SIG-M5 treated with dmso at 0.1 percent for 504 hours (cell line): ENCODE measurements at regions not wholly inside any gene's neighbourhood (a gene's known extent, or its start where the extent isn't known, plus 50 kb on each side); places are given as distances from the start of the nearest gene placed in this dataset.

Experiments used
- DNase-seq: peaks from one replicate; lab custom pipeline; 2025; ENCODE audit not compliant: unreplicated experiment; lab: John Stamatoyannopoulos, UW

DNA sequence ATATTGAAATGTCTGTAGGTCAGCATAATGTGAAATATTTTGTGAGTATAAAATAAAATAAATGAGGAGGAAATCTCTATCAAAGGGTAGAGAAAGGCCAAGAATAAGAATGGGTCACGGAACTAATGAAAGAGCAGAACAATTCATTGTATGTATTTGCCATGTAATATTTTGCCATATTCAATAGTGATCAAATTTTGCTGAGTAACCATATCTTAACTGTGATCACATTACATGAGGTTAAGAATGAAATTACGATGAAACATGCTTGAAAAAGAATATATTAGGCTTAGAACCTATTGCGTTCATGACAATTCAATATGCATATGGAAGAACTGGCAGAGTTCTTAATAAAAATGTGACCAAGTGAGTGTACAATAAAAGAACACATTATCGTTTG is 437.2 kb upstream of the NRXN1 start:
- DNase-seq = no peak

DNA sequence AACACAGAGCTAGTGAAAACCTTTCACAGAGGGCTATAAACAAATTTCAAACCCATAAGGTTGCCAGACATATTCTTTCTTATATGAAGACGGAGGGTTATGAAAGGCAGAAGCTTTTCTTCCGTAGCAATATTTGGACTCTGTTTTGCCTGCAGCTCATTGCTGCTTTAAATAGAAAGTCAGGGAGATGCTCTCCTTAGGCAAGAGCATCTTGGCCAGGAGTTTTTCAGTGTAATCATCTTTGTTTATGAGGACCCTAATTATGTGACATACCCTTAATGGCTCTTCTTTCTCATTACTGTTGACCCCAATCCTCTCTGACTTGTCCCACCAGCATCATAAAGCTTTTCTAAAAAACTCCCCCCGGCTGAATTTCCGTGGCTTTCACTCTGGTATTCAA is 433.4 kb upstream of the NRXN1 start:
- DNase-seq = no peak

DNA sequence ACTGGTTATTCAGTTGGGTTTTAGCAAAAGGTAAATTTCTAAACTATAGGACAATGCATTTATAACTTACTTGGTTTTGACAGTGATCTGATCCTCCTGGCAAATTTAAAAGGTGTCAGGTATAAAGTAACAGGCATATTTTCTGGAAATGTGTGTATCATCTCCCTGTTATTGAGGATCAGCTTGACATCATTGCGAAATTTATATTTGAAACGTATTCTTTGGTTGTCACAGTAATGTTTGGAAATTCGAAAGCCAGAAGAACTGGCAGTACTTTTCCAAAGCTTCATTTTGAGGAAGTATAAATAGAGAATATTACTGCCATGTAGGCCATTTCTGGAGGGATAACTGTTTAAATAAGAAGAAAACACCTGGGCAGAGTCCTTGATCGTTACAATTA is 422.2 kb upstream of the NRXN1 start:
- DNase-seq = no peak

DNA sequence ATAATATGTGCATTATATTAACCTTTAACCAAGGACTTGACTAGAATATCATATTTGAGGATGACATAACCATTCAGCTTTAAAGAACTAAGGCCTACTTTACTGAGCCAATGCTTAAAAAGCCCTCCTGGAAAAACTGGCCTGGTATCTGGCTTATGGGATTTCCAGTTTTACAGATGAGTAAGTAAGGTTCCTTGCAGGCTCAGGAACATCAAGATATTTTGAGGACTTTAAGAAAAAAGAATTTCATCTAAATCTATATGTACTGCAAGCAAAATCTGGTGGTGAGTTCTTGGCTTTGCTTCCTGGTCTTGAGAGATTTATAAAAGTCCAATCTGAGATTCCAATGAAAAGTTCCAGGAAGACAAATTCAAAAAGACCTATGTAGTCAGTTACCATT is 417.0 kb upstream of the NRXN1 start:
- no peak for DNase-seq

DNA sequence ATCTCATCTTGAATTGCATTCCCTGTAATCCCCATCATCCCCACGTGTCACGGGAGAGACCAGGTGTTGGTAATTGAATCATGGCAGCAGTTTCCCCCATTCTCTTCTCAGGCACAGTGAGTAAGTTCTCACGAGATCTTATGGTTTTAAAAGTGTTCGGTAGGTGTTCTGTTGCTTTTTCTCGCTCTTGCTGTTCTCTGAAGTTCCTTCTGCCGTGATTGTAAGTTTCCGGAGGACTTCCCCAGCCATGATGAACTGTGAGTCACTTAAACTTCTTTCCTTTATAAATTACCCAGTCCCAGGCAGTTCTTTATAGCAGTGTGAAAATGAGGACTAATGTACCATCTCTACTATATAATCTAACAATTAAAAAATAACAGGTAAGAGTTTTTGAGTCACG is 409.9 kb upstream of the NRXN1 start:
- DNase-seq = no peak

DNA sequence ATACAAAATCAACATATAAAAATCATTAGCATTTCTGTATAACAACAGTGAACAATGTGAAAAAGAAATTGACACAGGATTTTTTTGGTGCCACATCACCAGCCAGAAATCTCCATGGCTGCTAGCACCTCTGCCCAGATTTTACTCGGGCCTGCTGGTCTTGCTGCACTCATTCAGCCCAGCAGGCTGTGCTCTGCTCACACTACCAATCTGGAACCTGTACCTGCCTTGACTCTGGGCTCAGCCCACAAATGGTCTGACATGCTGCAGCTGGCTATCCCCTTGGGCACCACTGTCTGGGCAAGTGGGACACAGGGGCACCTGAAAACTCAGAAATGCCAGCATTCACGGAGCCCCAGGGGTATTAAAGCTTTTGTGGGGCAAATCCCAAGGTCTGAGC is 392.5 kb upstream of the NRXN1 start:
- no peak for DNase-seq

DNA sequence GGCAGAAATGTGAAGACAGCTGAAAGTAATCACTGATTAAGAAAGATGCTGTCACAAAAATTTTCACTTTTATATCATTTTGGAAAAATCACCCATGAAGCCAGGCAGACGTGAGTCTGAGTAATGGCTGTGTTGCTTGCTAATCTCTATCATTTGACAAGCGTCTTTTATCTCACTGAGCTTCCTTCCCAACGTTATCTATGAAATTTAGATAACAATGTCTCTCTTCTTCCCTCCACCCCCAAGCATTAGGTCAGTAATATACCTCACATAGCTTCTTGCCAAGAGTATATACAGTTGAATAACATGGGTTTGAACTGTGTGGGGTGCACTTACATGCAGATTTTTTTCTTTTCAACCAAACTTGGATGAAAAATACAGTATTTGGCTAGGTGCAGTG is 388.6 kb upstream of the NRXN1 start:
- no peak for DNase-seq

DNA sequence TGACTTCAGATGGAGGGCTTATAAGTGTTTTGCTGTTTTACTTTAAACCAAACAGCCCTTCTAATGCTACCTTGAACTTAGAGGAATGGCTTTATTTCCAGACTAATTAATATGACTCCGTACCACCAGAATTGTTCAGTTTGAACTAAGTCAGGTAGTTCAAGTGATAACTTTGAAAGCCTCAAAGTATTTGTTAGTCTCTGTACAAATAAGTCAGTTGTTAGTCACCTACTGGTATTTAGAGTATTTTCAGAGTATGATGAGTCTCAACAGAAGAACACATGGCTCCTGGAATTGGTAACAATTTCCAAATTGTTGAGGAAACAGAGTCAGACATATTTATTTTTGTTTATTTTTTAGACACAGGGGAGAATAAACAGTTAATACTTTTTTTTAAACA is 381.8 kb upstream of the NRXN1 start:
- DNase-seq = no peak

DNA sequence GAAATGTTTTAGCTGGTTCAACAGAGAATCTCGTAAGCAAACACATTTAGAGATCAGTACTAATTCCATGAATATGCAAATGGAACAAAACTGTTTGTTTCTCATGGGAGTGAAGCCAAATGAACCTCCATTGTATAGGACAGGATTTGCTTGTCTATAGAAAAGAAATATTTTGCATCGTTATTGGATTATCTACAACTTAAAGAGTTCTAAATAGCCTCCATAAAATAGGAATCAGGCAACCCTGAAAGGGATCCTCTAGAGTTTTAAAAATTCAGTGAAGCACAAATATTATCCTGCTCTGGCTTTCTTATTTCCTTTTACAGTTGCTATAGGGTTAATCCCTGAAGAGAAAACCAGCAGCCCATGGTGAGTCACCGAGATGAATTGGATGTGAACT is 378.4 kb upstream of the NRXN1 start:
- DNase-seq = no peak

DNA sequence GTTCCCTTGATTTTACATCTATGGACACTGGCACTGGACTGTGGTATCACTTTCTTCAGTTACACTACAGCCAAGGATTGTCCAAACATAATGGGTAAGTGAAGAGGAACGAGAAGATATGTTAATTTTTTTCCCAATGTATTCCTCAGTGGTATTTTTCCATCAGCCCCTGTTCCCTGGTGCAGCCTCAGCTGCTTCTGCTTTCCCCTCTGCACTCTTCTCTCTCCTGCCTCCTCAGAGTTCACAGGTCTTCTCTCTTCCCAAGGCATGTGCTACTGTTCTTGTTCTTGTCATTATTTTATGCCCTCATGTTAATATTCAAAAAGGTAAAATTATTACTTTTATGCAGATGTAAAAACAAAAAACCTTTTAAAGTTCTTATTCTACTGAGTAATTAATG is 378.0 kb upstream of the NRXN1 start:
- DNase-seq = no peak

DNA sequence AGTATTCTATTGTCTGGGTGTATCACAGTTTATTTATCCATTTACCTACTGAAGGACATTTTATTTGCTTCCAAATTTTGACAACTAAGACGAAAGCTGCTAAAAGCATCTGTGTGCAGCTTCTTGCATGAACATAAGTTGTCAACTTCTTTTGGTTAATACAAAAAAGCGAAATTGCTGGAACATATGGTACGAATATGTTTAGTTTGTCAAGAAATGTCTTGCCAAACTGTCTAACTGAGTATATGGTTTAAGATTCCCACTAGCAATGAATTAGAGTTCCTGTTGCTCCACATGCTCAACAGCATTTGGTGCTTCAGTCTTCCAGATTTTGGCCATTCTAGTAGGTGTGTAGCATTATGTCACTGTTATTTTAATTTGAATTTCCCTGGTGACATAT is 372.3 kb upstream of the NRXN1 start:
- DNase-seq = no peak

DNA sequence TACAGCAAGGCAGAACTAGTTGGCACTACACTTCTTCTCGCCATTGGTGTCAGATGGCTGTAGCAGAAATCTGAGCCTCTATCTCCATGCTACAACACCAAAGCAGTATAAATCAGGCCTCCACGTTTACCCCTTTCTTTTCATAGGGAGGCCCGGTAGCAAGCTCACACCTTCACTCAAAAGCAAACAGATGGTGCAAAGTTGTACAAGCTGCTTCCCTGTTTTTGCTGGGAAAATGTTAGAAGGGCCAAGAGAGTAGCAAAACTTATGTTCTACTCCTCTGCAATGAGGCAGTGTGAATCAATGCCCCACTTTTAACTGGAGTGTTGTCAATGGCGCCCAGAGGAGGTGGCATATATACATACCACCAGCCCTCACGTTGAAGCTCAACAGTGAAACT is 369.6 kb upstream of the NRXN1 start:
- no peak for DNase-seq

DNA sequence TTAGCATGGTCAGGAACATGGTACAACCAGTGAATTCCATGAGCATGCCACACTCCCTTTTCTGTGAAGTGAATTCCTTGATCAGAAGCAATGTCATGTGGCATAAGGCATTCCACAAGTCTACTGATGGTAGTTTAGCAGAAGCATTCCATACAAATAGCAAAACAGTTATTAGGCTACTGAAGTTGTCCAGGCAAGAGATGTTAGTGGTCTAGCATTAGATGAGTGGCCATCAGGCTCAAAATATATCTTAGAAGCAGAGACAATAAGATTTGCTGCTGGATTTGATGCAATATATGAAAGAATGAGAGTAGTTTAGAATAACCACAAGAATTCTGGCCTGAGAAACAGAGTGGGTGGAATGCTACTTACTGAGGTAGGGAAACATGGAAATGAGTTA is 355.3 kb upstream of the NRXN1 start:
- no peak for DNase-seq

DNA sequence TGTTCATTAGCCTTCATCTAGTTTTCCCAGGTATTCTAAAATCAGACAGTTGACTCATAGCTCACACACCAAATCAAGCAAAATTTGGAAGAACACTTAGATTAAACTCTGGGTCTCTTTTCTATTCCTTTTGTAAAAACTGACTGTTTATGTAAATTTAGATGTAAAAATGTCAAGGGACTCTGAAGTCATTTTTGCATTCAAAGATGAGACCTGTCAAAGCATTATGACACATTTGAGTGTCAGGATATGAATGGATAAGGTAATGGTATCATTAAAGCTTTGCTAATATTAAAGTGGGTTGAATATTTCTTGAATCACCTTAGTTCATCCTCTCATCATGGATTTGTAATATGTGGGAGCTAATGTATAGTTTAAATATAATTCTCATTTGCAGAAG is 348.1 kb upstream of the NRXN1 start:
- DNase-seq = no peak

DNA sequence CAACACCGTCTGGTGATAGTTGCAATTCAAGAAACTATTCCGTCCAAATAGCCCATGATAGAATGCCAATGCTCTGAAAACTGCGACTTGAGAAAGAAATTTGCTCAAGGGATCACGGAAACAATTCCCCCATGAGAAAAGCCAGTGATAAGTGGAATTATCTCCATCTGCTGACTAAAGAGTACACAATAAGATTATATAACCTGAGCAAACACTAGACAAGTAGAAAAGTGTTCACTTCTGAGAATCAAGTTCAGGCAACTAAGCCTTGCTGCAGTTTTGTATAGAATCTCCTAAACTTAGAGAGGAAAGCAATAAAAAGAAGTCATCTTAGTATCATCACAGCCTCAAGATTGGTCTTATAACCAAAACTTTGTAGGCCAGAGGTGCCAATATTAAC is 336.3 kb upstream of the NRXN1 start:
- DNase-seq = no peak

DNA sequence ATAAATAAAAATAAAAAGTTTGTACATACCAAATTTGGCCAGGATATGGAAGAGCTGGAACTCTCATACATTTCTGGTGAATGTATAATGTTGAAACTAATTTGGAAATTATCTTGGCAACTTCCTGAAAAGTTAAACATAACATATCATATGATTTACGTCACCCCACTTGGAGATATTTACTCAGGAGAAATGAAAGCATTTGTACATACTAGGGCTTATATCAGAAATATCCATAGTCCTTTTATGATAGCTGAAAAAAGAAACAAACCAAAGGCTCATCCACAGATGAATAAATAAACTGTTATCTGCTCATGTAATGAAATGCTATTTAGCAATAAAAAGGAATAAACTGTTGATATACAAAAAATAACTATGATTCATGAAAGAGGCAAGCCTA is 318.2 kb upstream of the NRXN1 start:
- no peak for DNase-seq

DNA sequence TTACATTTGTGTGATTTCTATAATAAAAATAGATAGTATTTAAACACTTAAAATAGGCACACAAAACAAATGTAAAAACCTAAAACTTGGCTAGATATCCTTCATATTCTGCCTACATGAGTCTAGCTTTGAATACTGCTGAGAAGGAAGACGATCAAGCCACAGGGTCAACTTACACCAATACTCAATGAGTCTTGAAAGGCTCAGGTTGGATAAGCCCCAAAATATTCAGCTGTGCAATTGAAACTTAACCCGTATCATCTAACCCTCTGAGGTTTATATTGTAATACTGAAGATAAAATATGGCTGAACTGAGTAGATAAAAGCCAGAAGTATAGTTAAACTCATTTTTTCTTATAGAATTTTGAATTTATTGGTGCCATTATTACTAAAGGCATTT is 313.0 kb upstream of the NRXN1 start:
- no peak for DNase-seq

DNA sequence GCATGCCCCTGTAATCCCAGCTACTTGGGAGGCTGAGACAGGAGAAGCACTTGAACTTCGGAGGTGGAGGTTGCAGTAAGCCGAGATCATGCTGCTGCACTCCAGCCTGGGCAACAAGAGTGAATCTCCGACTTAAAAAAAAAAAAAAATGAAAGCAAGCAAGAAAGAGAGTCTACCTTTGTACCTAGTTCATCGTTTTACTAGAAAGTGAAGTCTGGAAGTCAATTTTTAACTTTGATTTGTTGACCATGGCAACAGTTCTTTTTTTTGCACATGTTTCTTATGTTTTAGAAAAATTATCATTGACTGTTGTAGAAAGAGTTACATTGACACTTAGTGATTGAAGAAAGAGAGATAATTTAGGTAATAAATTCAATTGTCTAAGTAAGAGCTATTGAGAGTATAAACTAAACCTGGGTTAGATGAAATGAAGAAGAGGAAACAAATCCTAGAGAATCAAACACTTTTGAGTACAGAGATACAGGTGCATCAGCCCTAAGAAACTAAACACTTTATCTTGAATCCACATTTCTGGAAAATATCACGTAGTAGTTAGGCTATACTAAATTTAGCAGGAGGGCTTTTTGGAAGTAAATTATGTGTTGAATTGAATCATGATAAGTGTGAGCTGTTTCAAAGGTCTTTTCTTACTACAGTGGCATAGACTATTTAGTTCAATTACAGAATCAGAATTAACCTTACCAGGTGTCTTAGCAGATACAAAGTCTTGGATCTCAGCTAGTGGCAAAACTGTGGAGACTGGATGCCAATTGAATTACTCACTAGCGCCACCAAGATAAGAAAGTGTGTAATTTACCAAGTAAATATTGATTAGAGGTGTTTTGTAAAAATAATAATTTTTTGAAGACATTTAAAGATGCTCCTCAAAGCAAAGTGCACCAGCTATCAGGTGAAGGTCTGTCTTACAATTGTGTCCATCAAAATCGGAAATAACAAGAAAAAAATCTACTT is 303.4 kb upstream of the NRXN1 start:
- DNase-seq = no peak

DNA sequence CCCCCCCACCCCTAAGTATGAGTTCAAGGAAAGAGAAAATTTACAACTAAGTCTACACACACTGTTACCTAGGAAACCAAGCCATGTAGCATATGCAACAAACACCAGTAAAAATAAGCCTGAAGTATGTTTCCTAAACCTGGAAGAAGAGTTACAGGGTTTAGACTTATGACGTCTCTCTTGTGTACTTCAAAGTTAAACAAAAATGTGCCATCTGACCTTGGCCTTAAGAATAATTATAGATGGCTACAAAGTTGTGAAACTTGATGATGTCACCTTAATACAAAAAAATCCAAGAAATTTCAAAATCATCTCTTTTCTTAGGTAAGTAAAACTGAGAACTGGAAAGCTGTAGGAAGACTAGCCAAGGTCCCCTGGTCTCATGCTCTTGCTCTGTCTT is 297.6 kb upstream of the NRXN1 start:
- DNase-seq = no peak

DNA sequence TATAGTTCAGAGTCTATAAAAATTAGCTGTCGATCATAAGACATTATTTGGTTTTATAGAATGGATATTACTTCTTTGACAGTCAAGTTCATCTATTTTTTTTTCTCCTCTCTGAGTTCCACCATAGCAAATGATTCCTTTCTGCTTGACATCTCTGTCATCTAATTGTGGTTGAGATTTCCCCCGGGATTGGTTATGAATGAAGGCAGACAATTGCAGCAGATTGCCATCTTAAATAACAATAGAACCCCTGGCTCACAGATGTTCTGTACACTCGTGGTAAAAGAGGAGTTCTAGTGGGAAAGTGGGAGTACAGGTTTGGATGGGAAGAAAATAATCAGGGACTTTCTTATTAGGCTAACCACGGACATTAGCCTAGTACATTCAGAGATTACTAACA is 292.1 kb upstream of the NRXN1 start:
- DNase-seq = no peak

DNA sequence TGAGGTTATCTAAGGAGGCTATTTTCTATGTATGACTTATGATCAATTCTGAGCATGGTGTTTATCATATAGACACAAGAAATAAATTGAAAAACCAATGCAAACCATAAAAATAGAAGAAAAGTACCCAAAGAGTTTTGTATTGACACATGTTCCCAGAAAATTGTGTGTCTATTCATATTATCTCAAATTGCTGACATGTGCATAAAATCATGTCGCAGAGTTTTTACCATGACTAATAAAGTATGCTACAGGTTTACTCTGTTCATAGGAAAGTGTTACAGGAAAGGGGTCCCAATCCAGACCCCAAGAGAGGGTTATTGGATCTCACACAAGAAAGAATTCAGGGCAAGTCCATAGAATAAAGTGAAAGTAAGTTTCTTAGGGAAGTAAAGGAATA is 290.7 kb upstream of the NRXN1 start:
- DNase-seq = no peak

DNA sequence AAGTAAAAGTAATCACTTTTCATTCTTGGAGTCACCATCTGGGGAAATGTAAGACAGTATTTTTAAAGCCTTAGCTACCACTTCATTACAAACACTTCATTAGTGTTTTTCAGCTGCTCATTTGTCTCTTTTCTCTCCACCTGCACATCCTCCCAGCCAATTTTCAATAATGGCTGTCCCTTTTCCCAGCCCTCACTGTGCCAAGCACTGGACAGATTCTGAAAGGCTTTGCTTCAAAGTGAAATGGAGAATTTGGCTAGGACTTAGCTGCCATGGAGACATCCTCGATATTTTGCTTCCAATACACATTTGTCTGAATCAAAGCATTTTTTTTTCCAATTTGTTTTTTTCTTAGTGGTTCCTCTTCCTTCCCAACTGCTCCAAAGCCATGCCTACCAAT is 272.4 kb upstream of the NRXN1 start:
- no peak for DNase-seq

DNA sequence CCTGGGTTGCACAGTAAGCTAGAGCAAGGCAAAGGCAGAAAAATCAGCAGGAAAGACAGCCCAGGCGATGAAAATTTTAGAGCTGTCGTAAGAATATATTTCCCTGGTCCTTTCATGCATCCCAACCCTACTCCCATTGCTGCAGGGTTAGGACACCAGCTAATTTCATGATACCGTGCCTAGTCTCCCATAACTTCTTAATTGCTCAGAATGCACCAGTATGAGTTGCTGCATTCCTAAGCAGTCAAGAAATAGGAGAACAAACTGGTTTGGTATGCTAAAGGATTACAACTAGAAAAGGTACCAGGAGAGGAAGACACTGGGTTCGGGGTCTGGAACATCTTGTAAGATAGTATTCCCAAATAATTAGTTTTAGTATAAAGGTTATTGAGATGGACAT is 269.4 kb upstream of the NRXN1 start:
- no peak for DNase-seq
